HG03066 (cell line): ENCODE measurements at regions not wholly inside any gene's neighbourhood (a gene's known extent, or its start where the extent isn't known, plus 50 kb on each side); places are given as distances from the start of the nearest gene placed in this dataset.

Source experiments
- ATAC-seq: cut with Tn5 transposase; IDR thresholded peaks from one replicate; pipeline ENCODE4 v1.9.1; 2021; ENCODE audit warnings: low read depth; ENCODE audit not compliant: unreplicated experiment

DNA sequence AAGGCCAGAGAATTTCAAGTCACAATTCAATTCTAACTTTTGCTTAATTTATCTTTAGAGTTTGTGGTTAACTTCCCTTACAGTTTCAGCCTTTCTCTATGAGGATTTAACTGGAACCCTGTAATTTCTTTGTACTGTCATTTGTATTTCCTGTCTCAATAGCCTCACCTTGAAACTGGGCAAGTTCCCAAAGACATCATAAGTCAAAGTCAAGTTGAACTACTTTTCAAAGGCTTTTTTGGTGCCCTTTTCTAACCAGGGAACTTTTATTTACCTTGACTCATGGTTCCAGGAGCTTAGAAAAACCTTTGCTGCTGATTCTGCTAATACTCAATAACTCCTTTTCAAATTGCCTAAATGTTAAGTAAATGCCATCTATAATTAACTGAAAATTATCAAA, 200.8 kb upstream of the KRR1 start:
- no peak for ATAC-seq

DNA sequence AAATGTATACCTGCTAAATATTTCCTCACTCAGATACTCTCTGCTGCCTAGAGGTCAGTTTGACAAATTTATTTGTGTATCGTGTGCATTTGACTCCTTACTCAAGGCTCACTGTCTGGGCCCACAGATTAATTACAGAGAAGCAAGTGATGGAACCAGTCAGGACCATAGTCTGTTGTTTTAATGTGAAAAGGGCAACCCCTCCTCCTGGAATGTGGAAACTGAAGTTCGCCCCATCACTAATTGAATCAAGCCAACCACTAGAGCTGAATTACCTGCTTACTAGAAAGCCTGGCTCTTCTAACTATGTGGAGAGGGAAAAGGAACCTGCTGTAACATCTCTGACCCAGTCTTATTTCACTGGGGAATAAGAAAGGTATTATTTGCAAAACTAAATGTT, 199.9 kb upstream of the KRR1 start:
- ATAC-seq = no peak

DNA sequence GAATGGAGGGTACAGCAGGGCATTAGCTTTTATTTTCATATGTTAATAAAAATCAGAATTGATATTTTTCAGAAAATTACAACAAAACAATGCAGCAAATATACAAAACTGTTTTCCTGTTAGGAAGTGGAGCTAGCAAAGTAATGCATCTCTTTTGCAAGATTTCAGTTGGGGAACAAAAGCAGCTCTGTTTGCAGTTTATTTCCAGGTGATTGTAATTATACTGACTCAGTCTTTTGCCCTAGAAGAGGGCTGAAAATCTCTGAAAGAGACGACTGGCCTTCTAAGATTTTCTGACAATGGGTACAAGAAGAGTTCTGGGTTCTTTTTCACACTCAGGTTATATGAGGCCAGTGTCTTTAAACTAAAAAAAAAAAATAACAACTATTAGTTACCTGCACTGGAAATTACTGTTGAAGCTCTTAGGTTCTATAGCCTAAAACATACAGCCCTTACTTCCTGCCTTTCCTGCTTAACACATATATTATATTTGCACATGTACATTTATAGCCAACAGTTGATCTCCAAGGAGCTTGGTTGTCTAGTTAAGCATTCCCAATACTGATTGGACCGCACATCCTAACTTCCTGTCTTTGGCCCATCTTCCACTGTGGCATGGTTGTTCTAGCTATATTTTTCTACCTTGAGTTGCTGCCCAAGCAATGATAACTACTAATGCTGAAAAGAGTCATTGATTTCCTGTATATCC, 199.1 kb upstream of the KRR1 start:
- no peak for ATAC-seq

DNA sequence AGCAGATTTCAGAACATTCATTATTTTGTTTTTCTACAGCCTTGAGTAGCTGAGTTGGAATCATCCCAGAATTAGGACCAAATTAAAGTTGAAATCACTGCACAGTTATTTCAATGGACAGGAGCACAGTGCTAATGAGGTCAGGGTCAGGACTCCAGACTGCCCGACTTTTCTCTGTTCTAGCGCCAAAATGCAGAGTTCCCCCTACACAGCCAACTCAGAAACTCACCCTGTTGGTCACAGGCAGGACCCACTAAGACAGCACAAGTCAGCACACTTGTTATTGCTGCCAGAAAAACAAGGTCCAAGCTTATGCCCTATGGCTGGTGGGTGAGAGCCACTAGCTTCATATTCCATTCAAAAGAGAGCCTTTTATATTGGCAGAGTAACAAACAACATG, 198.1 kb upstream of the KRR1 start:
- ATAC-seq = no peak

DNA sequence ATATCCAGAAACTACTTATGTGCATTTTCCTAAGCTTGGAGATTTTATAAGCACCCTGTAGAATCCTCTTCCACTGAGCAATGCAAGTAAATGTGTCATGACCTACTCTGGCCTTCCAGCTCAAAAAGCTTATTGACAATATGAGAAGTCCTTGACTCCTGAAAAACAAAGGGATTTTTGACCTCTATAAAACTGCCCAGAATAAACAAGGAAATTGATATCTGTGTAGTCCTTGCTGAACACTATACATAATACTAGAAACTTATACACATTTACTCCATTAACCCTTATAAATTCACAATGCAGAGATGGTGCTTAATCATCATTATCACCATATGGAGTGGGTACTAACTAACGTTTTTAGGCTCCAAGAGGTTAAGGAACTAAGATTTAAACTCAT, 197.4 kb upstream of the KRR1 start:
- ATAC-seq = no peak

DNA sequence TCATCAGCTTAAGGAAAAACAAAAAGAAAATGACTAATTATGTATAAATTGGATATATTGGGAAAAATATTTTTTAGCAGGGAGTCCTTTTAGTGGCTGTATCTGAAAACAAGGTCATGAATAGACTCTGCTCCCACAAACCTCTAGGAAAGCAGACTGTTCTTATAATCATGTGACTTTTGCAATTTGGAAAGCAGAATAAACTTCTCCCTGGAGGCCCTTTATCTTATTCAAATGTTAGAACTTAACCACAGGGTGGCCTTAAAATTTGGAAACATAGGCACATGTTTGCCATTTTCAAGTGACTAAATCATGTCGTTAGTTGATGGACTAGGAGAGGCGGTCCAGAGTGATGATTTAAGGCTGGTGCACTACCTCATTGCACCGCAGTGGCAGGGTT, 196.6 kb upstream of the KRR1 start:
- ATAC-seq = no peak

DNA sequence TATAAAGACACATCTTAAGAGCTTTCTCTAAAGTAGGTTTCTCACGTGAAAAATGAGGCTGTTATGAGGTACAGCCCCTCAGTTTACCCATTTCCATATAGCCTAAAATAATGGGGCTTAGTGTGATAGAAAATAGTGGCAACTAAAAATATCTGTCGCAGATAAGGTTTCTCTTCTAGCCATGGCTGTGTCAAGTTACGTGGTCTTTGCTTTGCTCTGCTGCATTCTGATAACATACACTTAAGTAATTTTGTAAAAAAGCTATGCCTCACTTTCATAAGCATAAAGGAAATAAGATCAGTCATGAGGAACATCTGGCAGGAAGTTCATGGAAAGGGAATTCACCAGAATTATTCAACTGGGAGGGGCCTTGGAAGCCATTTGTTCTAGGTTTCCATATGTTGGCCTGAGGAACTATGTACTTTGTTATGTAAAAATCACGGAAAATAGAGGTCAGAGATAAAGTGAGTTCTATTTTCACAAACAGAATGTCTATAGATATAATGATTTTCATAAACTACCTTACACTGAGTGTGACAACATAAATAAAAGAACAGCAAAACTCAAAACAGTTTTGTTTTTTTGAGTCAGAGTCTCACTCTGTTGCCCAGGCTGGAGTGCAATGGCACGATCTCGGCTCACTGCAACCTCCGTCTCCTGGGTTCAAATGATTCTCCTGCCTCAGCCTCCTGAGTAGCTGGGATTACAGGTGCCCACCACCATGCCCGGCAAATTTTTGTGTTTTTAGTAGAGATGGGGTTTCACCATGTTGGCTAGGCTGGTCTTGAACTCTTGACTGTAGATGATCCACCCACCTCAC, 195.6 kb upstream of the KRR1 start:
- ATAC-seq = no peak

DNA sequence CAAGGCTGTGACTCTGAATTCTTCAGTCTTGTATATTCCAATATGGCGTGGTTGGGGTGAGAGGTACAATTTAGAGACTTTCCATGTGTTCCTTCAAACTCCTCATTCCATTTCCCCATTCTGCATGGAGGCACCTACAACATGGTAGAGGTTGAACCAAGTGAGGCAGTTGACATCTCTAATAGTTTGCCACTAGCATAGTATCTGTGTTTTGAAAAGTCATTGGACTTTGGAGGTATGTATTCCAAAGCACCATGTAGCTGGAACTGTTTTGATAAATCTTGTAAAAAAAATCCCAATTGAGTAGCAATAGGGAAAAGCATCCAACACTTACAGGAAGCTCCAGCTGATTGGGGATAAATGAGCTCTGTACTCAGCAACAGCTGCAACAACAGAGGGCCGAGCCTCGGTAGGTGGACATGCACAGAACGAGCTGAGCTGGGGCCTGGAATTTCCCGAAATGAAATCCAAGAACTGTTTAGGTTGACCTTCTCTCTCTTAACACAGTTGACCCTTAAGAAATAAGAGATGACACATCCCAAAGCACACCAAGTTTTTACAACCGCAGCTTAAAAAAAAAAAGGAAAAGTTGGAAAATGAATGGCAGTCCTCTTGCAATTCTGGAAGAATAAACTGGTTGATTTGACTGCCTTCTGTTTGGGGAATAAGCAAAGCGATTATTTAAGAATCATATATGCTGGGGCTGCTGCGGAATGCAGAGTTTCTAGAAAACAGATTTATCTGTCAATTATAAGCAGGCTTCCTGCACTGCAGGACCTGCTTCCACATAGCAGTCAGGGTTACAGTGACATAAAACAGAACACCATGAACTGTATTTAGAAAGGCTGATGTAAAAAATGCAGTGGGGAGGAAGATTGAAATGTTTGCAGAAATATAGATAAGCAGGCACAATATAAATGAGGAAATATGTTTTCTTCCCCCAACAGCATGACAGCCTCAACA, 194.6 kb upstream of the KRR1 start:
- no peak for ATAC-seq

DNA sequence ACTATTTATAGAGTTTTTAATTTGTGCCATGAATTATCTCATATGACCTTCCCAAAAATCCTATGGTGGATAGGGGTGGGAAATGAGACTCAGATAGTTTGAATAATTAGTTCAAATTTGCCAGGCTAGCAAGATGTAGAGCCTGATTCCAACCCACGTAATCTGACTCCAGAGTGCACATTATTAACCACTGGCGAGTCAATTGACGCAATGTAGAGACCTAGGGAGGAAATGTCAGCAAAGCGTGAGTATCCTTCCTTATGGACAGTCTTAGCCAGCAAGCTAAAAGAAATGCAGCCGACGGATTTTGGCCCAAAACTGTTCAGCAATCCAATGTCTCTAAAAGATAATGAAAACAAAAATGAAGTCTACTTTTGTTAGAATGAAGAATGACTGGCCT, 193.3 kb upstream of the KRR1 start:
- no peak for ATAC-seq

DNA sequence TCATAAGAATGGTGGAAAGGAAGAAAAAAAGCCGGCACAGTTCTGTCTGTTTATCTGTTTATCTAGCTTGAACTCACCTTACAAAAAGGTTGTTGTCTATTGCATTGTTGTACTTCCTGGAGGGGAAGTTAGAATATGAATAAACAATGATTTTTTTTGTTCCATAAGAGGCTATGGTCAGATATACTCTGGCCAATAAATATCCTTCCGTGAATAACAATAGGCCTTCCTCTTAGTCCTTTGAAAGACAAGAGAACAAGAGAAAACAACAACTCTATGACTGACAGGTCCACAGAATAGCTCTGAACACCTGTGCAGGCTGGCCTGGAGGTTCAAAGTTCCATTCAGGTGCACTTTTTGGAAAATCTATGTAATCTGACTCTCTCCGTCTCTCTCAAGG, 192.8 kb upstream of the KRR1 start:
- ATAC-seq = no peak

DNA sequence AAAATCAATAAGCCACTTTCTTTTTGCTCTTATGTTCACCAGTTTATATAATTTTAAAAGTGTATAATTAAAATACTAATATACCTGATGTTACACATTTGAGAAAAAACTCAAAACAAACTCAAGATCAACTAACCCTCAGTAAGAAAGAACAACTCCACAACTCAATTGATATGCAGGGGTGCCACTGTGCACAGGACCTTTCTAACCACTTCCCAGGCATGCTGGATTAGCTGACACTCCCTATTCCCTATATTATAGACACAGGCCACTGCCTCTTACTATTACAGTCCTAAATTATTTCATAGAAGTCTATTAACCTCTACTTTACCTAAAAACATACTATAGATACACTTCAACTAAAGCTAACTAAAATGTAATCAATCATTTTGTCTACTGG, 191.7 kb upstream of the KRR1 start:
- no peak for ATAC-seq

DNA sequence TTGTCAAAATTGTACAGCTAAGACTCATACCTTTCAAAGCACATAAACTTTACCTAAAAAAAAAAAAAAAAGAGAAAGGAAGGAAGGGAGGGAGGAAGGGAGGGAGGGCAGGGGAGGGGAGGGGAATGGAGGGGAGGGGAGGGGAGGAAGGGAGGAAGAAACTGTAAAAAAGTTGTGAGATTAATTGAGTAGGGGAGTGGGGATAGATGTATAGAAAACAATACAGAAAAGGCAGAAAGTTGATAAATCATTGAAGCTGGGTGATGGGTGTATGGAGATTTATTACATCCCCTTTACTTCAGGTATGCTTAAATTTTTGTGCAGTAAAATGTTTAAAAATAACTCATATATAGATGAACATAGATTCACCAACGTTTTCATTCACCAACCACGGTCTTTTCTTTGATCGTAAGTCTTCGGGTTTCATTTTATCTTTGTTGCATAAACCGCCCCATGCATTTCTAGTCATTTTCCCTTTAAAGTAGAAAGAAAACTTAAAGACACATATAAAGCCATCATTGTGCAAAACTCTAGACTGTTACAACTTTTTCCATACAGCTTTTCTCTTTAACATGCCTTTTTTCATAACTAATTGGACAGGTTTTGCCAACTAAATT, 191.2 kb upstream of the KRR1 start:
- ATAC-seq = no peak

DNA sequence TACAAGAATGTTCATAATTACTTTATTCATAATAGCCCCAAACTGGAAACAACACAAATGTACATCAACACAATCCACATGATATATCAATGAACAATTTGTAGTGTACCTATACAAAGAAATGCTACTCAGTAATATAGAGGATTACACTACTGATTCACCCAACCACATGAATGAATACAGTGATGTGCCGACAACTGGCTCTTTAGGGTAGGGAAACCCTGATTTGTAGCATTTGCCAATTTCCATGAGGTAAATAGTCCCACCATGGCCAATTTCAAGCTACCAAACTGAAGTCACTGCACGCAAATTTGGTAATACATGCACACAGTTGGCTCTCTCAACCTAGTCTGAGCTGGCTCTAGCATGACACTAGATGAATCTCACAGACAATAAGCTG, 190.4 kb upstream of the KRR1 start:
- no peak for ATAC-seq

DNA sequence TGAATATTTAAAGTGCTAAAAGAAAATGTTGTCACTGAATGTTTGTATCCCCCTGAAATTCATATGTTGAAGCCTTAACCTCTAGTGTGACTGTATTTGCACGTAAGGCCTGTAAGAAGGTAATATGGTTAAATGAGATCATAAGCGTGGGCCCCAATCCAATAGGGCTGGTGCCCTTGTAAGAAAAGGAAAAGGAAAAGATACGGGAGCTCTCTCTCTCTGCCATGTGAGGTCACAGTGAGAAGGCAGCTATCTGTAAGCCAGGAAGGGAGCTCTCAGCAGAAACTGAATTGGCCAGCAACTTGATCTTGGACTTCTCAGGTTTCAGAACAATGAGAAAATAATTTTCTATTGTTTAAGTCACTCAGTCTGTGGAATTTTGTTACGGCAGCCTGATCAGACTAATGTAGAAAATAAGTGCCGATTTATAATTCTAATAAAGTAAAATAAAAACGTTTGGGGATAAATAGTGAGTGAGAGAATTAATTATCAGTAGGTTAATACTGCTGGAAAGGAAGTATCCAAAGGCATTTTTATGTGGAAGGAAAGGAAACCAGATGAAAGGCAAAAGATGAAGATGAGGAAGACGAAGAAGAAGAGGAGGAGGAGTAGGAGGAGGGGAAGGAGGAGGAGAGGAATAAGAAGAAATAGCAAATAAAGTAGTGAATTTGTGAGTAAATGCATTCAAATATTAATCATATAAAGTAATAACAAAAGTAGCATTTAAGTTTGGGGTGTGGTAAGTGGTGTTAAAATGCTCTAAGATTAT, 188.5 kb upstream of the KRR1 start:
- ATAC-seq = no peak

DNA sequence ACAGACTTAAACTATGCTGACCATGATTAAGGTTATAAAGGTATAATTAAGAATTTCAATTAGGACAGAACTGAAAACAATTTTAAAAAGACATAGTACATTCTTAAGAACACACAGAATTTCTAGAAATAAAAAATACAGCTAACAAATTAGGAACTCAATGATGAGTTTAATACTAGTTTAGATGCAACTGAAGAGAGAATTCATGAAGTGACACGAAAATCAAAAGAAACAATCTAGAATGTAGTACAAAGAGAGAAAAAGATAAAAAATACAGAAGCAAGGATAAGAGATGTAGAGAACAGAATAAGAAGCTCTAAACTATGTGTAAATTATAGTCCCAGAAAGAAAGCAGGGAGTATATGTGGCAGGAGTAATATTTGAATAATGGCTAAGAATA, 187.8 kb upstream of the KRR1 start:
- ATAC-seq = no peak

DNA sequence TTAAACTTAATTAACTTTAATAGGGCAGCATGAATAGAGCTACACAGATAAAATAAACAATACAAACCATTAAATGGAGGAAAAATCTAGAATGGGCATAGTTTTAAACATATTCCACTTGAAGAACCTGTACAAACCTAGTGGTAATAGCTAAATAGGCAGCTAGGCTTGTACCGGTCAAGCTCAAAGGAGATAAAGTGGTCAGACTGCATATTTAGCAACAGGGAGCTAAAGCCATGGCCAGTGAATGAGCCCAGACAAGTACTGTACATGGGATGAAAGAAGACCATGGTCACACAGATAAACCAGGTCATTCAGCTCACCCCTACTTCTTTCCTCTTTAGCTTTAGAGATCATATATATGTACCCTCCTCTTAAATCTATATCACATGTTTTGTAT, 186.6 kb upstream of the KRR1 start:
- ATAC-seq = no peak

DNA sequence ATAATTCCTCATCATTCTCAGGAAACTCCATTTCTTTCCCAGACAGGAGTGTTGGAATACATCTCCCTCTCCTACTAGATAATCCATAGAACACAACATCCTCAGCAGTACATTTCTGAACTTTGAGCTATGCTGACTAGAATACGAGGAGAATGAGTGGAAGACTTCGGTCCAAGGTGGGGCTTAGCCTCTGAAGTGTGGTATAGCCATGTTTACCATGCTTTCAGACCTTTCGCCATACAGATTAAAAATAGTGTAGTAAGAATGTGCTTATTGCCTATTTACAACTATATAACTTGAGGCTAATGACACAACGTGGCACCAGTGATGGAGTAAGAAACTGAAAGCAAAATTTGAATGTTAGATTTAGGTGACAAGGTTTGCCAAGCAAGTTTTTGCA, 184.5 kb upstream of the KRR1 start:
- no peak for ATAC-seq

DNA sequence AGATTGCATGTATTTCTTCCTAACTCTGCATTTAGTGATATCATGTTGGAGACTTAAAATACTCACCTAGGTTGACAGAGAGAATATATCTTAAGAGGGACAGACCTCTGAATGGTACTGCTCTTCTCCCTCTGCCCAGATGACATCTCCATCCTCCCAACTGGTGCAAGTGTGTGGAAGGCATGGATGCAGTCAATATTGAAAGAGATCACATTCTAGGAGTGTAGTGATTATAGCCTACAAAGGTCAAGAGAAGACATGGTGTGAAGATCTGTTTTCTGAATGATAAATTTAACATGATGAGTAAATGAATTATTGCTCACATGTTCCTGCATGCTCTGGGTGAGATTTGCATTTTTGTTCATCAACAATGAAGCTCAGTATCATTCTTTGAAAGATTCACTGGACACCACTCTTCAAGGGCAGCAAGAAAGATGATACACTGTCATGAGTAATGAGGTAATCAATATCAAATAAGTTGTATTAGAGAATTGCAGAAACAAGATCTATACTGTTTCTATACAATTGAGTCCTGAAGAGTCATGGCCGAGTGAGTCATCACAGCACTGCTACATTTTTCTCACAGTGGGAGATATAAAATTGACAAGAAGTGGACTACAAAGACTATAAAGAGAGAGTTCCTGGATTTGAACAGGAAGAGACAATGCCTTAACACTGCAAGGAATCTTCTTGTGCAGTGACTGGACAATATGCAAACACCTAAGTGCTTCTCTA, 183.3 kb upstream of the KRR1 start:
- no peak for ATAC-seq

DNA sequence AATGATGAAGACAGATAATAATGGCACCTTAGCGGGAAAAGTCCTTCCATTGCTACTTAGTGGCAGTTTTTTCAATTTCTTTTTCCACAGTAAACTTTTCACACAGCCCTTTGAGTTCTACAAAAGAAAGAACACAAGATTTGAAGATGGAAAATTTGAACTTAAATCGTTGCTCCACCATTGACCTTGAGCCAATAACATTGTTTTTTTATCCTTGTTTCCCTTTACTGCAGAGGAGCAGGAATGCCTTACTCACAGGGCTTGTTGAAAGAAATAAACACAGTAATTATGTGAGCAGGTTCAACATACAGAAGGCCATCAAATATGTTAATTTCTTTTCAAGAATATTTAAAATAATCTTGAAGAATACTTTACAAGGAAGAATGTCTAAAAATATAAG, 181.5 kb upstream of the KRR1 start:
- no peak for ATAC-seq
